ENCODE measurements at regions not wholly inside any gene's neighbourhood (a gene's known extent, or its start where the extent isn't known, plus 50 kb on each side); places are given as distances from the start of the nearest gene placed in this dataset.

DNA sequence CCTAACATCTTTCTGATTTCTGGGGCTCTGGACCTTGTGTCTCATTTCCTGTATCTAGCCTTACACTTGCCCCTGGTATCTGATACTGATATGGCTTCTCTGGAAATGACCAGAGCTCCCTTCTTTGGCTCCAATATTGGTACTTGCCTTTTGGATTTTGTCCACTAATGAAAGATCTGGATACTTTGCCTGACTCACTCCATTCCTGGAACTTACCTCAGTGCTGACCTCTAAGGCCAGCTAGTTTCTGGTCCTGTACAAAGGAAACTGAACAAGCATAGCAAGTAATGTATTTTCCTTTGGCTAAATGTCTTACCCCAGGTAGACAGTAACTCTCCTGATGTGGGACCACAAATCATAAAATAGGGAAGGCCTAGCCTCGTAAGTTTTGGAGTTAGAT lies 93.8 kb upstream of the SLC4A7 start:
- H3K27ac ChIP-seq = peak overlapping the region; percentile 79 to 80

DNA sequence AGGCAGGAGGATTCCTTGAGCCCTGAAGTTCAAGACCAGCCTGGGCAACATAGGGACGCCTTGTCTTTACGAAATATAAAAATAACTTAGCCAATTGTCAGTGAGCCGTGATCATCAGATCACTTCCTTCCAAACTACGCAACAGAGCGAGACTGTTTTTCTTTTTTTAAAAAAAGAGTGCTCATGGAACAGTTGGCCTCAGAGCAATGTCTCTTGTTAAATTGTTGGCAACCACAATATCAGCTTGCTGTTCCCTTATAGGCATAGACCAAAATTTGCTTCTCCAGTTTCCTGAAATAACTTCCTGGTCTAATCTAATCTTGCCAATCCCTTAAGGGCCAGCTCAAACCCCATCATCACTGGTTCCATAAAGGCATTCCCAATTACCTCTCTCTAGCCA lies 93.3 kb upstream of the SLC4A7 start:
- no peak for DNase-seq
- H3K4me1 ChIP-seq = peaks cover 0 to 24% (median 17%) of the 10 kb centered on the region in 4 donors
- no peak overlapping the region for H3K4me3 ChIP-seq
- TF ChIP-seq, protein P1, sequence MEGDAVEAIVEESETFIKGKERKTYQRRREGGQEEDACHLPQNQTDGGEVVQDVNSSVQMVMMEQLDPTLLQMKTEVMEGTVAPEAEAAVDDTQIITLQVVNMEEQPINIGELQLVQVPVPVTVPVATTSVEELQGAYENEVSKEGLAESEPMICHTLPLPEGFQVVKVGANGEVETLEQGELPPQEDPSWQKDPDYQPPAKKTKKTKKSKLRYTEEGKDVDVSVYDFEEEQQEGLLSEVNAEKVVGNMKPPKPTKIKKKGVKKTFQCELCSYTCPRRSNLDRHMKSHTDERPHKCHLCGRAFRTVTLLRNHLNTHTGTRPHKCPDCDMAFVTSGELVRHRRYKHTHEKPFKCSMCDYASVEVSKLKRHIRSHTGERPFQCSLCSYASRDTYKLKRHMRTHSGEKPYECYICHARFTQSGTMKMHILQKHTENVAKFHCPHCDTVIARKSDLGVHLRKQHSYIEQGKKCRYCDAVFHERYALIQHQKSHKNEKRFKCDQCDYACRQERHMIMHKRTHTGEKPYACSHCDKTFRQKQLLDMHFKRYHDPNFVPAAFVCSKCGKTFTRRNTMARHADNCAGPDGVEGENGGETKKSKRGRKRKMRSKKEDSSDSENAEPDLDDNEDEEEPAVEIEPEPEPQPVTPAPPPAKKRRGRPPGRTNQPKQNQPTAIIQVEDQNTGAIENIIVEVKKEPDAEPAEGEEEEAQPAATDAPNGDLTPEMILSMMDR (IDR thresholded peaks at IDR 0.05) = no peak
- H3K27me3 ChIP-seq = no peaks in the 10 kb centered on the region
- intact Hi-C loops (cut with DNase I; ENCODE audit: low total_unique reads) = loop anchor here (10.0 kb wide), 1 partner anchor 53 kb away; no protein-coding TSS in a partner anchor
- H3K36me3 ChIP-seq = no peaks in the 10 kb centered on the region
- H3K9me3 ChIP-seq = no peaks in the 10 kb centered on the region
- H3K27ac ChIP-seq = peak overlapping the region; percentile 79 to 80

More for the DNA sequence above, 93.8 kb upstream of the SLC4A7 start:
- Histone ChIP-seq H3K36me3 (no peaks in the 10 kb centered on the region), H3K4me3 (no peak overlapping the region), H3K9me3 (no peaks in the 10 kb centered on the region), H3K4me1 (peaks cover 0 to 24% (median 17%) of the 10 kb centered on the region in 4 donors), H3K27me3 (no peaks in the 10 kb centered on the region)
- intact Hi-C loops (cut with DNase I; ENCODE audit: low total_unique reads) = loop anchor here (10.0 kb wide), 1 partner anchor 53 kb away; no protein-coding TSS in a partner anchor
- TF ChIP-seq, protein P1 (IDR thresholded peaks at IDR 0.05) = no peak
- no peak for DNase-seq

GRCh38 chr3:27576171-27576570 lies 92.0 kb upstream of the SLC4A7 start:
- Histone ChIP-seq H3K4me1 (peaks cover 0 to 29% (median 24%) of the 10 kb centered on the region in 4 donors), H3K27ac (peak overlapping the region in 1 of 2 donors; percentile 79)
- intact Hi-C loops (cut with DNase I; ENCODE audit: low total_unique reads) = loop anchor here (10.0 kb wide), 1 partner anchor 51 kb away; no protein-coding TSS in a partner anchor

GRCh38 chr3:27575499-27575898 lies 91.3 kb upstream of the SLC4A7 start:
- Histone ChIP-seq H3K27me3 (no peaks in the 10 kb centered on the region), H3K9me3 (no peaks in the 10 kb centered on the region), H3K36me3 (no peaks in the 10 kb centered on the region), H3K4me3 (no peak overlapping the region), H3K27ac (peak overlapping the region in 1 of 2 donors; percentile 79), H3K4me1 (peaks cover 0 to 35% (median 30%) of the 10 kb centered on the region in 4 donors)
- no peak for DNase-seq
- TF ChIP-seq, protein P1 (IDR thresholded peaks at IDR 0.05) = no peak
- intact Hi-C loops (cut with DNase I; ENCODE audit: low total_unique reads) = loop anchor here (10.0 kb wide), 1 partner anchor 51 kb away; no protein-coding TSS in a partner anchor

More at GRCh38 chr3:27576171-27576570, 92.0 kb upstream of the SLC4A7 start:
- no peak for DNase-seq
- H3K27me3 ChIP-seq = no peaks in the 10 kb centered on the region
- TF ChIP-seq, protein P1 (IDR thresholded peaks at IDR 0.05) = no peak
- H3K9me3 ChIP-seq = no peaks in the 10 kb centered on the region
- no peak overlapping the region for H3K4me3 ChIP-seq
- no peaks in the 10 kb centered on the region for H3K36me3 ChIP-seq

- intact Hi-C loops (cut with DNase I; ENCODE audit: low total_unique reads) = loop anchor here (10.0 kb wide), 1 partner anchor 50 kb away; no protein-coding TSS in a partner anchor
- Histone ChIP-seq H3K9me3 (no peaks in the 10 kb centered on the region), H3K27ac (no peak overlapping the region), H3K36me3 (no peaks in the 10 kb centered on the region), H3K27me3 (no peaks in the 10 kb centered on the region), H3K4me3 (no peak overlapping the region), H3K4me1 (peaks cover 0 to 46% (median 38%) of the 10 kb centered on the region in 4 donors)
- TF ChIP-seq, protein P1 (IDR thresholded peaks at IDR 0.05) = no peak
- DNase-seq = no peak
Measured at GRCh38 chr3:27574438-27574795, 90.2 kb upstream of the SLC4A7 start.
